SK-N-SH (cell line): ENCODE measurements at regions not wholly inside any gene's neighbourhood (a gene's known extent, or its start where the extent isn't known, plus 50 kb on each side); places are given as distances from the start of the nearest gene placed in this dataset.

Experiments used
- EP300 ChIP-seq, 2 experiments: IDR thresholded peaks; 2 replicates each; pipeline versions ENCODE4 v1.4.0 to v1.6.1; 2012; ENCODE audit warnings: borderline replicate concordance in 1 of 2, low read depth in 1 of 2, low read length in 1 of 2
- EZH2phosphoT487 ChIP-seq: fragments of 200-600 bp; sonication (generic); IDR thresholded peaks from 2 replicates; pipeline ENCODE4 v1.6.1; 2017; ENCODE audit warnings: low read depth, mixed run types, mild to moderate bottlenecking, antibody characterized with exemption, moderate library complexity, borderline replicate concordance
- GABPA ChIP-seq: IDR thresholded peaks from 2 replicates; pipeline ENCODE4 v1.4.0; 2012; ENCODE audit warnings: low read depth, mild to moderate bottlenecking
- JUND ChIP-seq: IDR thresholded peaks from 2 replicates; pipeline ENCODE4 v1.4.0; 2012
- MXI1 ChIP-seq: IDR thresholded peaks from 2 replicates; pipeline ENCODE4 v1.6.1; 2012; ENCODE audit warnings: mild to moderate bottlenecking, low read depth, low read length, improper control_type of control experiment
- POLR2AphosphoS5 ChIP-seq: IDR thresholded peaks from 2 replicates; pipeline ENCODE4 v1.6.1; 2012; ENCODE audit warnings: low read depth, low read length
- SMC3 ChIP-seq: IDR thresholded peaks from 2 replicates; pipeline ENCODE4 v1.6.1; 2012; ENCODE audit warnings: low read depth, low read length, improper control_type of control experiment
- YY1 ChIP-seq: IDR thresholded peaks from 2 replicates; pipeline ENCODE4 v1.4.0; 2012; ENCODE audit warnings: low read depth, mild to moderate bottlenecking
- TF ChIP-seq, protein P1 (sequence below): fragments of 200-600 bp; sonication (generic); IDR thresholded peaks from 2 replicates; pipeline ENCODE4 v1.6.1; 2017; ENCODE audit warnings: antibody characterized with exemption, mild to moderate bottlenecking, moderate library complexity

DNA sequence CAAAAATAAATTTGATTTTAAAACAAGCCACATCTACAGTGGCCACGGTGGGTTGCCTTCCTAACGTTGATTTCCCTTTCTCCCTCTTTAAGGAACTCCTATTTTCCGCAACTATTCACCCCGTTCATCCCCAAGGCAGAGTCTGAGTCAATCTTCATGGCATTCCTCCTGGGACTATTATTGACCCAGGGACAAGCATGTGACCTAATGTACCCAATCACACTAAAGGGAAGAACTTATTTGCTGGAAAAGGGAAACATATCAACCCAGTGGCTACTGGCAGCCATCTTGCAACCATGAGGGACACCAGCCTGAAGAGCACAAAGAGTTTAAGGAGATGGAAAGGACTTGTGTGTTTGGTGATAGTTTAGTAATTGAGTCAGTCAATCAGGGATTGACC lies 55.4 kb upstream of the ARHGEF3 start:
- no peak for TF ChIP-seq EZH2phosphoT487
- TF ChIP-seq MXI1, result no peak
- TF ChIP-seq POLR2AphosphoS5, result no peak
- TF ChIP-seq, protein P1, sequence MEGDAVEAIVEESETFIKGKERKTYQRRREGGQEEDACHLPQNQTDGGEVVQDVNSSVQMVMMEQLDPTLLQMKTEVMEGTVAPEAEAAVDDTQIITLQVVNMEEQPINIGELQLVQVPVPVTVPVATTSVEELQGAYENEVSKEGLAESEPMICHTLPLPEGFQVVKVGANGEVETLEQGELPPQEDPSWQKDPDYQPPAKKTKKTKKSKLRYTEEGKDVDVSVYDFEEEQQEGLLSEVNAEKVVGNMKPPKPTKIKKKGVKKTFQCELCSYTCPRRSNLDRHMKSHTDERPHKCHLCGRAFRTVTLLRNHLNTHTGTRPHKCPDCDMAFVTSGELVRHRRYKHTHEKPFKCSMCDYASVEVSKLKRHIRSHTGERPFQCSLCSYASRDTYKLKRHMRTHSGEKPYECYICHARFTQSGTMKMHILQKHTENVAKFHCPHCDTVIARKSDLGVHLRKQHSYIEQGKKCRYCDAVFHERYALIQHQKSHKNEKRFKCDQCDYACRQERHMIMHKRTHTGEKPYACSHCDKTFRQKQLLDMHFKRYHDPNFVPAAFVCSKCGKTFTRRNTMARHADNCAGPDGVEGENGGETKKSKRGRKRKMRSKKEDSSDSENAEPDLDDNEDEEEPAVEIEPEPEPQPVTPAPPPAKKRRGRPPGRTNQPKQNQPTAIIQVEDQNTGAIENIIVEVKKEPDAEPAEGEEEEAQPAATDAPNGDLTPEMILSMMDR, result no peak
- TF ChIP-seq JUND, result no peak
- no peak for TF ChIP-seq EP300 (IDR thresholded peaks at IDR 0.05; ENCODE audit: borderline replicate concordance in 1 of 2, low read depth in 1 of 2, low read length in 1 of 2)
- TF ChIP-seq GABPA, result no peak
- no peak for TF ChIP-seq SMC3
- no peak for TF ChIP-seq YY1
